ENCODE measurements at regions not wholly inside any gene's neighbourhood (a gene's known extent, or its start where the extent isn't known, plus 50 kb on each side); places are given as distances from the start of the nearest gene placed in this dataset.
"Not testable (repeated sequence)": the region's sequence is repeated elsewhere in the genome, so short reads cannot be mapped to it uniquely, and the experiment has no call there.

DNA sequence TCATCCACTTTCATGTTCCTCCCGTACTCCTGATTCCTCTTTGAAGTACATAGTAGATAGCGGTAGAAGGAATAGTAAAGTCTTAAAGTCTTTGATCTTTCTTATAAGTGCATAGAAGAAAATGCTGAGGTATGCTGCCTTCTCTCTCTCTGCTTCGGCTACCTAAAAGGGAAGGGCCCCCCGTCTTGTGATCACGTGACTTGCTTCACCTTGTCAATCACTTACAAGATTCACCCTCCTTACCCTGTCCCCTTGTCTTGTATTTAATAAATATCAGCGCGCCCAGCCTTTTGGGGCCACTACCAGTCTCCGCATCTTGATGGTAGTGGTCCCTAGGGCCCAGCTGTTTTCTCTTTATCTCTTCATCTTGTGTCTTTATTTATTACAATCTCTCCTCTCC, 932.2 kb upstream of the FANCL start:
- H3K27ac ChIP-seq (ENCODE audit: low read length), result no peak overlapping the region
- no peaks in the 10 kb centered on the region for H3F3A ChIP-seq (ENCODE audit: insufficient read depth, low read length)
- H3K9me3 ChIP-seq (replicated peaks; ENCODE audit: insufficient read depth, low read length), result no peaks in the 10 kb centered on the region
- no peak overlapping the region for H3K4me3 ChIP-seq (ENCODE audit: low read length)
- H3K9me2 ChIP-seq (replicated peaks; ENCODE audit: insufficient read depth, low read length), result no peaks in the 10 kb centered on the region
- no peak overlapping the region for H2AFZ ChIP-seq (ENCODE audit: low read length)
- no peaks in the 10 kb centered on the region for H3K79me2 ChIP-seq (ENCODE audit: low read length)
- no peaks in the 10 kb centered on the region for H4K20me1 ChIP-seq (ENCODE audit: insufficient read depth, low read length)
- no peaks in the 10 kb centered on the region for H3K36me3 ChIP-seq (replicated peaks; ENCODE audit: insufficient read depth, low read length)
- H3K9ac ChIP-seq (ENCODE audit: low read length), result no peak overlapping the region
- DNase-seq, result no peak
- no peak overlapping the region for H3K4me2 ChIP-seq (ENCODE audit: low read depth, low read length)
- no peaks in the 10 kb centered on the region for H3K4me1 ChIP-seq (ENCODE audit: low read length)
- no peak for TF ChIP-seq CTCF (IDR thresholded peaks at IDR 0.05; ENCODE audit: low read length)
- H3K27me3 ChIP-seq (replicated peaks; ENCODE audit: insufficient read depth, low read length), result no peaks in the 10 kb centered on the region

DNA sequence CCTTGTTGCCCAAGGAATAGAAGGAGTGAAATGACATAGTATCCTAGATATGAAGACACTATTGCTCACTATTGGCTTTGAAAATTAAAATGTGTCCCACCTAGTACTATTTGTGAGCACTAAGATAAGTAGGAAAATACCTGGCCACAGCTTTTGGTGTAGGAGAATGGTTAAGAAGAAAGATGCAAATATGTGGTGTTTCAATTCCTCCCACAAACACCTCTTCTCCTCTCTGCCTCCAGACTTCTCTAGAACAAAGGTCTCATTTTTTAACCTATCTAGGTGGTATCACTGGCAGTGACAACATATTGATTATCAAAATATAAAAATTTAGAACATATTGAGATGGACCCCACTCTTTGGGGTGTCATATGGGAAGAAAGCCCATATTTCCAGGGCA, 929.9 kb upstream of the FANCL start:
- Histone ChIP-seq H2AFZ (ENCODE audit: low read length) (no peak overlapping the region), H3K27me3 (replicated peaks; ENCODE audit: insufficient read depth, low read length) (no peaks in the 10 kb centered on the region), H4K20me1 (ENCODE audit: insufficient read depth, low read length) (no peaks in the 10 kb centered on the region), H3K9me3 (replicated peaks; ENCODE audit: insufficient read depth, low read length) (no peaks in the 10 kb centered on the region), H3K9ac (ENCODE audit: low read length) (no peak overlapping the region), H3K27ac (ENCODE audit: low read length) (no peak overlapping the region), H3K9me2 (replicated peaks; ENCODE audit: insufficient read depth, low read length) (no peaks in the 10 kb centered on the region), H3K4me1 (ENCODE audit: low read length) (no peaks in the 10 kb centered on the region), H3K36me3 (replicated peaks; ENCODE audit: insufficient read depth, low read length) (no peaks in the 10 kb centered on the region), H3K4me2 (ENCODE audit: low read depth, low read length) (no peak overlapping the region), H3F3A (ENCODE audit: insufficient read depth, low read length) (no peaks in the 10 kb centered on the region), H3K79me2 (ENCODE audit: low read length) (no peaks in the 10 kb centered on the region), H3K4me3 (ENCODE audit: low read length) (no peak overlapping the region)
- no peak for TF ChIP-seq EZH2 (optimal IDR thresholded peaks at IDR 0.05; ENCODE audit: low read depth, low read length)
- TF ChIP-seq CTCF (IDR thresholded peaks at IDR 0.05; ENCODE audit: low read length), result no peak
- TF ChIP-seq EZH2phosphoT487 (IDR thresholded peaks at IDR 0.05; ENCODE audit: low read length), result no peak
- no peak for DNase-seq

GRCh38 chr2:59168766-59169165, 927.6 kb upstream of the FANCL start:
- H3K4me3 ChIP-seq (ENCODE audit: low read length), result no peak overlapping the region
- no peaks in the 10 kb centered on the region for H3K9me3 ChIP-seq (replicated peaks; ENCODE audit: insufficient read depth, low read length)
- no peak overlapping the region for H3K27ac ChIP-seq (ENCODE audit: low read length)
- H3K4me1 ChIP-seq (ENCODE audit: low read length), result no peaks in the 10 kb centered on the region
- no peak for TF ChIP-seq EZH2 (optimal IDR thresholded peaks at IDR 0.05; ENCODE audit: low read depth, low read length)
- no peak for TF ChIP-seq CTCF (IDR thresholded peaks at IDR 0.05; ENCODE audit: low read length)
- no peak for TF ChIP-seq EZH2phosphoT487 (IDR thresholded peaks at IDR 0.05; ENCODE audit: low read length)
- H3F3A ChIP-seq (ENCODE audit: insufficient read depth, low read length), result no peaks in the 10 kb centered on the region
- no peak overlapping the region for H3K9ac ChIP-seq (ENCODE audit: low read length)
- no peaks in the 10 kb centered on the region for H3K27me3 ChIP-seq (replicated peaks; ENCODE audit: insufficient read depth, low read length)
- no peaks in the 10 kb centered on the region for H3K9me2 ChIP-seq (replicated peaks; ENCODE audit: insufficient read depth, low read length)
- no peak overlapping the region for H3K4me2 ChIP-seq (ENCODE audit: low read depth, low read length)
- H2AFZ ChIP-seq (ENCODE audit: low read length), result no peak overlapping the region
- H4K20me1 ChIP-seq (ENCODE audit: insufficient read depth, low read length), result no peaks in the 10 kb centered on the region
- H3K36me3 ChIP-seq (replicated peaks; ENCODE audit: insufficient read depth, low read length), result no peaks in the 10 kb centered on the region
- no peak for DNase-seq
- H3K79me2 ChIP-seq (ENCODE audit: low read length), result no peaks in the 10 kb centered on the region

- H3K9ac ChIP-seq (ENCODE audit: low read length), result no peak overlapping the region
- H3K27me3 ChIP-seq (replicated peaks; ENCODE audit: insufficient read depth, low read length), result no peaks in the 10 kb centered on the region
- no peaks in the 10 kb centered on the region for H3K4me1 ChIP-seq (ENCODE audit: low read length)
- H3K9me2 ChIP-seq (replicated peaks; ENCODE audit: insufficient read depth, low read length), result no peaks in the 10 kb centered on the region
- H3F3A ChIP-seq (ENCODE audit: insufficient read depth, low read length), result no peaks in the 10 kb centered on the region
- no peaks in the 10 kb centered on the region for H3K9me3 ChIP-seq (replicated peaks; ENCODE audit: insufficient read depth, low read length)
- H2AFZ ChIP-seq (ENCODE audit: low read length), result no peak overlapping the region
- H3K36me3 ChIP-seq (replicated peaks; ENCODE audit: insufficient read depth, low read length), result no peaks in the 10 kb centered on the region
- H3K79me2 ChIP-seq (ENCODE audit: low read length), result no peaks in the 10 kb centered on the region
- DNase-seq, result no peak
- no peaks in the 10 kb centered on the region for H4K20me1 ChIP-seq (ENCODE audit: insufficient read depth, low read length)
- no peak for TF ChIP-seq EZH2phosphoT487 (IDR thresholded peaks at IDR 0.05; ENCODE audit: low read length)
- TF ChIP-seq EZH2 (optimal IDR thresholded peaks at IDR 0.05; ENCODE audit: low read depth, low read length), result no peak
- no peak for TF ChIP-seq CTCF (IDR thresholded peaks at IDR 0.05; ENCODE audit: low read length)
- no peak overlapping the region for H3K27ac ChIP-seq (ENCODE audit: low read length)
- no peak overlapping the region for H3K4me3 ChIP-seq (ENCODE audit: low read length)
- H3K4me2 ChIP-seq (ENCODE audit: low read depth, low read length), result no peak overlapping the region
Measured at GRCh38 chr2:59167514-59167913, 926.4 kb upstream of the FANCL start.

DNA sequence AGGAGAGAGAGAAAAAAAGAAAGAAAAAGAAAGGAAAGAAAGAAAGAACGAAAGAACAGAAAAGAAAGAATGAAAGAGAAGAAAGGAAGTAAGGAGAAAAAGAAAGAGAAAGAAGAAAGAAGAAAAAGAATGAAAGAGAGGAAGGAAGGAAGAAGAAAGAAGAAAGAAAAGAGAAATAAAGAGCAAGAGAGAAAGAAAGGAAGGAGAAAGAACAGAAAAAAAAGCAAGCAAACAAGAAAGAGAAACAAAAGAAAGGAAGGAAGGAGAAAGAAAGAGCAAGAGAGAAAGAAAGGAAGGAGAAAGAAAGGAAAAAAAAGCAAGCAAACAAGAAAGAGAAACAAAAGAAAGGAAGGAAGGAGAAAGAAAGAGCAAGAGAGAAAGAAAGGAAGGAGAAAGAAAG, 916.8 kb upstream of the FANCL start:
- H3K9me2 ChIP-seq (replicated peaks; ENCODE audit: insufficient read depth, low read length); H3K4me1 ChIP-seq (ENCODE audit: low read length); H3K27me3 ChIP-seq (replicated peaks; ENCODE audit: insufficient read depth, low read length): not testable (repeated sequence)

More for the DNA sequence above, 916.8 kb upstream of the FANCL start:
- not testable (repeated sequence) for H3K79me2 ChIP-seq (ENCODE audit: low read length); H2AFZ ChIP-seq (ENCODE audit: low read length); H3K4me2 ChIP-seq (ENCODE audit: low read depth, low read length); H3K27ac ChIP-seq (ENCODE audit: low read length); H3K9me3 ChIP-seq (replicated peaks; ENCODE audit: insufficient read depth, low read length); H3K9ac ChIP-seq (ENCODE audit: low read length); H3K36me3 ChIP-seq (replicated peaks; ENCODE audit: insufficient read depth, low read length); H4K20me1 ChIP-seq (ENCODE audit: insufficient read depth, low read length); H3F3A ChIP-seq (ENCODE audit: insufficient read depth, low read length); H3K4me3 ChIP-seq (ENCODE audit: low read length); DNase-seq

All from MM.1S (cell line).